ENCODE measurements at regions not wholly inside any gene's neighbourhood (a gene's known extent, or its start where the extent isn't known, plus 50 kb on each side); places are given as distances from the start of the nearest gene placed in this dataset.

GRCh38 chr16:86404678-86405077 lies 105.6 kb upstream of the FOXF1 start:
- Histone ChIP-seq H3K9ac (ENCODE audit: low read depth, low read length, poor library complexity) (no peak overlapping the region), H2BK120ac (ENCODE audit: low read depth, low read length) (no peak overlapping the region), H2AFZ (ENCODE audit: low read length) (no peak overlapping the region), H3K4me1 (ENCODE audit: control insufficient read depth in 2 of 2, insufficient read depth in 1 of 2, low read depth in 1 of 2, low read length in 2 of 2) (peaks cover 0 to 11% of the 10 kb centered on the region in 2 donors), H2AK5ac (ENCODE audit: low read depth, low read length) (no peak overlapping the region), H2BK15ac (ENCODE audit: low read length) (no peak overlapping the region), H3K27me3 (ENCODE audit: control insufficient read depth in 3 of 3, insufficient read depth in 3 of 3, low read depth in 1 of 3, low read length in 3 of 3) (no peaks in the 10 kb centered on the region), H3K4me2 (ENCODE audit: insufficient read depth, low read length, poor library complexity, severe bottlenecking) (no peak overlapping the region), H3K9me3 (replicated peaks in 1 of 2; ENCODE audit: control insufficient read depth in 2 of 2, insufficient read depth in 1 of 2, low read depth in 1 of 2, low read length in 2 of 2) (no peaks in the 10 kb centered on the region), H3K23ac (ENCODE audit: low read depth, low read length, poor library complexity) (no peak overlapping the region), H4K8ac (ENCODE audit: low read depth, low read length) (no peak overlapping the region), H3K4me3 (ENCODE audit: low read length in 2 of 2) (no peak overlapping the region), H3K36me3 (replicated peaks in 1 of 2; ENCODE audit: control insufficient read depth in 2 of 2, insufficient read depth in 2 of 2, low read length in 2 of 2) (no peaks in the 10 kb centered on the region), H4K91ac (ENCODE audit: low read depth, low read length, poor library complexity) (no peak overlapping the region), H2BK5ac (ENCODE audit: low read length) (no peak overlapping the region), H3K27ac (replicated peaks; ENCODE audit: low read length) (no peak overlapping the region), H3K14ac (ENCODE audit: low read length) (peak overlapping the region; percentile 5), H3K4ac (ENCODE audit: low read length) (no peak overlapping the region), H3K18ac (ENCODE audit: low read length) (no peak overlapping the region), H3K79me1 (ENCODE audit: low read depth, low read length) (no peaks in the 10 kb centered on the region), H2BK12ac (ENCODE audit: low read length) (no peak overlapping the region)
- no peak for DNase-seq (ENCODE audit: low spot score)
- no CpG with 5 or more reads among the region's 12 CpGs for WGBS, 2 donors (ENCODE audit: extremely low coverage in 2 of 2, insufficient read length in 2 of 2, insufficient replicate concordance in 1 of 2)

- no peaks in the 10 kb centered on the region for H3K36me3 ChIP-seq (replicated peaks in 1 of 2; ENCODE audit: control insufficient read depth in 2 of 2, insufficient read depth in 2 of 2, low read length in 2 of 2)
- H3K9ac ChIP-seq (ENCODE audit: low read depth, low read length, poor library complexity): no peak overlapping the region
- no CpG with 5 or more reads among the region's 12 CpGs for WGBS, 2 donors (ENCODE audit: extremely low coverage in 2 of 2, insufficient read length in 2 of 2, insufficient replicate concordance in 1 of 2)
Observed at GRCh38 chr16:86405319-86405718, 105.0 kb upstream of the FOXF1 start.

GRCh38 chr16:86406056-86406455 lies 104.3 kb upstream of the FOXF1 start:
- Histone ChIP-seq H3K4ac (ENCODE audit: low read length) (no peak overlapping the region), H3K18ac (ENCODE audit: low read length) (no peak overlapping the region), H2BK120ac (ENCODE audit: low read depth, low read length) (no peak overlapping the region), H3K14ac (ENCODE audit: low read length) (no peak overlapping the region), H3K4me1 (ENCODE audit: control insufficient read depth in 2 of 2, insufficient read depth in 1 of 2, low read depth in 1 of 2, low read length in 2 of 2) (peaks cover 0 to 11% of the 10 kb centered on the region in 2 donors), H3K36me3 (replicated peaks in 1 of 2; ENCODE audit: control insufficient read depth in 2 of 2, insufficient read depth in 2 of 2, low read length in 2 of 2) (no peaks in the 10 kb centered on the region), H3K27ac (replicated peaks; ENCODE audit: low read length) (no peak overlapping the region), H3K4me3 (ENCODE audit: low read length in 2 of 2) (no peak overlapping the region), H2AK5ac (ENCODE audit: low read depth, low read length) (no peak overlapping the region), H2AFZ (ENCODE audit: low read length) (no peak overlapping the region), H4K8ac (ENCODE audit: low read depth, low read length) (no peak overlapping the region), H2BK12ac (ENCODE audit: low read length) (no peak overlapping the region), H2BK5ac (ENCODE audit: low read length) (no peak overlapping the region), H4K91ac (ENCODE audit: low read depth, low read length, poor library complexity) (no peak overlapping the region), H3K23ac (ENCODE audit: low read depth, low read length, poor library complexity) (no peak overlapping the region), H2BK15ac (ENCODE audit: low read length) (no peak overlapping the region), H3K79me1 (ENCODE audit: low read depth, low read length) (no peaks in the 10 kb centered on the region), H3K4me2 (ENCODE audit: insufficient read depth, low read length, poor library complexity, severe bottlenecking) (no peak overlapping the region), H3K9me3 (replicated peaks in 1 of 2; ENCODE audit: control insufficient read depth in 2 of 2, insufficient read depth in 1 of 2, low read depth in 1 of 2, low read length in 2 of 2) (peaks cover 0 to 5% of the 10 kb centered on the region in 2 donors), H3K27me3 (ENCODE audit: control insufficient read depth in 3 of 3, insufficient read depth in 3 of 3, low read depth in 1 of 3, low read length in 3 of 3) (no peaks in the 10 kb centered on the region), H3K9ac (ENCODE audit: low read depth, low read length, poor library complexity) (no peak overlapping the region)
- no CpG with 5 or more reads among the region's 10 CpGs for WGBS, 2 donors (ENCODE audit: extremely low coverage in 2 of 2, insufficient read length in 2 of 2, insufficient replicate concordance in 1 of 2)
- no peak for DNase-seq (ENCODE audit: low spot score)

More at GRCh38 chr16:86405319-86405718, 105.0 kb upstream of the FOXF1 start:
- Histone ChIP-seq H4K8ac (ENCODE audit: low read depth, low read length) (no peak overlapping the region), H3K23ac (ENCODE audit: low read depth, low read length, poor library complexity) (no peak overlapping the region), H3K27me3 (ENCODE audit: control insufficient read depth in 3 of 3, insufficient read depth in 3 of 3, low read depth in 1 of 3, low read length in 3 of 3) (no peaks in the 10 kb centered on the region), H2BK5ac (ENCODE audit: low read length) (no peak overlapping the region), H3K4ac (ENCODE audit: low read length) (no peak overlapping the region), H3K4me3 (ENCODE audit: low read length in 2 of 2) (no peak overlapping the region), H2BK120ac (ENCODE audit: low read depth, low read length) (no peak overlapping the region), H2BK15ac (ENCODE audit: low read length) (no peak overlapping the region), H2BK12ac (ENCODE audit: low read length) (no peak overlapping the region), H3K27ac (replicated peaks; ENCODE audit: low read length) (no peak overlapping the region), H4K91ac (ENCODE audit: low read depth, low read length, poor library complexity) (no peak overlapping the region), H3K18ac (ENCODE audit: low read length) (no peak overlapping the region), H3K9me3 (replicated peaks in 1 of 2; ENCODE audit: control insufficient read depth in 2 of 2, insufficient read depth in 1 of 2, low read depth in 1 of 2, low read length in 2 of 2) (no peaks in the 10 kb centered on the region), H3K4me1 (ENCODE audit: control insufficient read depth in 2 of 2, insufficient read depth in 1 of 2, low read depth in 1 of 2, low read length in 2 of 2) (peaks cover 0 to 11% of the 10 kb centered on the region in 2 donors), H2AFZ (ENCODE audit: low read length) (no peak overlapping the region), H3K79me1 (ENCODE audit: low read depth, low read length) (no peaks in the 10 kb centered on the region), H3K4me2 (ENCODE audit: insufficient read depth, low read length, poor library complexity, severe bottlenecking) (no peak overlapping the region), H3K14ac (ENCODE audit: low read length) (no peak overlapping the region), H2AK5ac (ENCODE audit: low read depth, low read length) (no peak overlapping the region)
- no peak for DNase-seq (ENCODE audit: low spot score)

- no peak overlapping the region for H3K23ac ChIP-seq (ENCODE audit: low read depth, low read length, poor library complexity)
- no peak overlapping the region for H3K27ac ChIP-seq (replicated peaks; ENCODE audit: low read length)
- no CpG with 5 or more reads among the region's 4 CpGs for WGBS, 2 donors (ENCODE audit: extremely low coverage in 2 of 2, insufficient read length in 2 of 2, insufficient replicate concordance in 1 of 2)
- peak overlapping the region; percentile 14 for H2AK5ac ChIP-seq (ENCODE audit: low read depth, low read length)
- peaks cover 0 to 8% of the 10 kb centered on the region in 2 donors for H3K9me3 ChIP-seq (replicated peaks in 1 of 2; ENCODE audit: control insufficient read depth in 2 of 2, insufficient read depth in 1 of 2, low read depth in 1 of 2, low read length in 2 of 2)
- DNase-seq (ENCODE audit: low spot score): no peak
- no peak overlapping the region for H3K14ac ChIP-seq (ENCODE audit: low read length)
- peak overlapping the region; percentile 77 for H2BK15ac ChIP-seq (ENCODE audit: low read length)
- no peaks in the 10 kb centered on the region for H3K36me3 ChIP-seq (replicated peaks in 1 of 2; ENCODE audit: control insufficient read depth in 2 of 2, insufficient read depth in 2 of 2, low read length in 2 of 2)
- H2AFZ ChIP-seq (ENCODE audit: low read length): no peak overlapping the region
- H2BK120ac ChIP-seq (ENCODE audit: low read depth, low read length): no peak overlapping the region
- no peak overlapping the region for H2BK12ac ChIP-seq (ENCODE audit: low read length)
- H4K8ac ChIP-seq (ENCODE audit: low read depth, low read length): no peak overlapping the region
- H3K4ac ChIP-seq (ENCODE audit: low read length): no peak overlapping the region
- no peaks in the 10 kb centered on the region for H3K27me3 ChIP-seq (ENCODE audit: control insufficient read depth in 3 of 3, insufficient read depth in 3 of 3, low read depth in 1 of 3, low read length in 3 of 3)
- peaks cover 0 to 11% of the 10 kb centered on the region in 2 donors for H3K4me1 ChIP-seq (ENCODE audit: control insufficient read depth in 2 of 2, insufficient read depth in 1 of 2, low read depth in 1 of 2, low read length in 2 of 2)
- no peaks in the 10 kb centered on the region for H3K79me1 ChIP-seq (ENCODE audit: low read depth, low read length)
- no peak overlapping the region for H3K4me3 ChIP-seq (ENCODE audit: low read length in 2 of 2)
- H3K4me2 ChIP-seq (ENCODE audit: insufficient read depth, low read length, poor library complexity, severe bottlenecking): no peak overlapping the region
- no peak overlapping the region for H2BK5ac ChIP-seq (ENCODE audit: low read length)
- H3K18ac ChIP-seq (ENCODE audit: low read length): peak overlapping the region; percentile 77
- no peak overlapping the region for H4K91ac ChIP-seq (ENCODE audit: low read depth, low read length, poor library complexity)
- H3K9ac ChIP-seq (ENCODE audit: low read depth, low read length, poor library complexity): no peak overlapping the region
Observed at GRCh38 chr16:86408685-86409084, 101.6 kb upstream of the FOXF1 start.
